Esophagus muscularis mucosa (tissue), 2 donors: ENCODE measurements at regions not wholly inside any gene's neighbourhood (a gene's known extent, or its start where the extent isn't known, plus 50 kb on each side); places are given as distances from the start of the nearest gene placed in this dataset.

Experiments used
- POLR2A ChIP-seq: fragments of 450-650 bp; IDR thresholded peaks from one replicate; pipeline ENCODE4 v1.6.1; 2017; ENCODE audit warnings: antibody characterized with exemption, moderate library complexity, mild to moderate bottlenecking, low read depth
- POLR2AphosphoS5 ChIP-seq, 2 donors: sonication (generic); formaldehyde crosslinking; IDR thresholded peaks; one replicate each; pipeline ENCODE4 v1.6.1; 2017; ENCODE audit warnings: antibody characterized with exemption in 2 of 2

GRCh38 chr2:190121305-190121704 is 58.8 kb upstream of the MSTN start:
- TF ChIP-seq POLR2A, result no peak
- no peak for TF ChIP-seq POLR2AphosphoS5 (IDR thresholded peaks at IDR 0.05)
